ENCODE measurements at regions not wholly inside any gene's neighbourhood (a gene's known extent, or its start where the extent isn't known, plus 50 kb on each side); places are given as distances from the start of the nearest gene placed in this dataset.

DNA sequence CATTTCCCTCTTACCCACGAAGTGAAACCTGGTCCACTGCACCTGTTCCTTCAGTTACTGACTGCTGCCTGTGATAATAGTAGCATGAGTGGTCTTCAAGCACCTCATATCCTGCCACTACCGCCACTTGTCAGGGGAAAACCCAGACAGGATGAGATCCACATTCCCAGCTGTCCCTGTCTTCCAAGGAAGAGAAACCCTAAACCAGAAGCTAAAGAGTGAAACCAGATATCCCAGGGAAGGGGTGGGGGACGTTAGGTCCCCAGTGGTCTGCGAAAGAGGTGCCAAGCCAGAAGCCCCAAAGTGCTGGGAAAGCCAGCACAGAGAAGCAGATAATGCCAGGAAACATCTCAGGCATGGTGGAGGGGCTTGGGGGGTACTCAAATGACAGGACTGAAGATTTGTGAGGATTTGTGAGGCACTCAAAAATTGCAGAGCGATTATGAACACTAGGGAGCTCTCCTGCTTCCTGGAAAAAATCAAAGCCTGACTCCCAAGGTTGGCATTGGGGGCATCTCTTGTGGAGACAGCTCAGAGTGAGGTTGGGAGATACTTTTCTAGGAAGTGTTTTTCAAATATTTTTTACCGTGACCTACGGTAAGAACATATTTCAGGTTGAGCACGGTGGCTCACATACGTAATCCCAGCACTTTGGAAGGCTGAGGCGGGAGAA is 77.9 kb downstream of the TMEM30B start:
- TF ChIP-seq, protein P1, sequence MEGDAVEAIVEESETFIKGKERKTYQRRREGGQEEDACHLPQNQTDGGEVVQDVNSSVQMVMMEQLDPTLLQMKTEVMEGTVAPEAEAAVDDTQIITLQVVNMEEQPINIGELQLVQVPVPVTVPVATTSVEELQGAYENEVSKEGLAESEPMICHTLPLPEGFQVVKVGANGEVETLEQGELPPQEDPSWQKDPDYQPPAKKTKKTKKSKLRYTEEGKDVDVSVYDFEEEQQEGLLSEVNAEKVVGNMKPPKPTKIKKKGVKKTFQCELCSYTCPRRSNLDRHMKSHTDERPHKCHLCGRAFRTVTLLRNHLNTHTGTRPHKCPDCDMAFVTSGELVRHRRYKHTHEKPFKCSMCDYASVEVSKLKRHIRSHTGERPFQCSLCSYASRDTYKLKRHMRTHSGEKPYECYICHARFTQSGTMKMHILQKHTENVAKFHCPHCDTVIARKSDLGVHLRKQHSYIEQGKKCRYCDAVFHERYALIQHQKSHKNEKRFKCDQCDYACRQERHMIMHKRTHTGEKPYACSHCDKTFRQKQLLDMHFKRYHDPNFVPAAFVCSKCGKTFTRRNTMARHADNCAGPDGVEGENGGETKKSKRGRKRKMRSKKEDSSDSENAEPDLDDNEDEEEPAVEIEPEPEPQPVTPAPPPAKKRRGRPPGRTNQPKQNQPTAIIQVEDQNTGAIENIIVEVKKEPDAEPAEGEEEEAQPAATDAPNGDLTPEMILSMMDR (conservative IDR thresholded peaks at IDR 0.05), result no peak
- no peak for TF ChIP-seq EZH2 (IDR thresholded peaks at IDR 0.05; ENCODE audit: low read depth)
